ENCODE measurements at regions not wholly inside any gene's neighbourhood (a gene's known extent, or its start where the extent isn't known, plus 50 kb on each side); places are given as distances from the start of the nearest gene placed in this dataset.

- no peak for TF ChIP-seq SREBF2 (IDR thresholded peaks at IDR 0.05)
- no peak for TF ChIP-seq E2F6 (IDR thresholded peaks at IDR 0.05; ENCODE audit: borderline replicate concordance, low read depth)
- TF ChIP-seq POLR2A (IDR thresholded peaks at IDR 0.05; ENCODE audit: low read length) = no peak
- no peak for TF ChIP-seq CTCF (IDR thresholded peaks at IDR 0.05)
- no peak for TF ChIP-seq KDM5A (IDR thresholded peaks at IDR 0.05)
- no peak for TF ChIP-seq NPAS2 (CRISPR knock-in tag; IDR thresholded peaks at IDR 0.05; ENCODE audit: borderline replicate concordance)
- TF ChIP-seq SMC3 (IDR thresholded peaks at IDR 0.05) = no peak
- no peak for TF ChIP-seq EP300 (IDR thresholded peaks at IDR 0.05)
- no peak for TF ChIP-seq CHD2 (IDR thresholded peaks at IDR 0.05; ENCODE audit: low read length, partially characterized antibody)
- no peak for TF ChIP-seq JUNB (IDR thresholded peaks at IDR 0.05)
- TF ChIP-seq CHD4 (IDR thresholded peaks at IDR 0.05; ENCODE audit: borderline replicate concordance) = no peak
- TF ChIP-seq REST (IDR thresholded peaks at IDR 0.05) = no peak
- TF ChIP-seq RCOR1 (IDR thresholded peaks at IDR 0.05; ENCODE audit: low read depth, low read length) = no peak
- no peak for TF ChIP-seq JUN (IDR thresholded peaks at IDR 0.05)
Observed at GRCh38 chr15:46177219-46177618, 542.4 kb downstream of the SQOR start.

Data from A549 (cell line).